ENCODE measurements at regions not wholly inside any gene's neighbourhood (a gene's known extent, or its start where the extent isn't known, plus 50 kb on each side); places are given as distances from the start of the nearest gene placed in this dataset.

GRCh38 chr11:39804271-39804670 lies 1655.2 kb downstream of the LRRC4C start:
- Histone ChIP-seq H3K4me3 (no peak overlapping the region), H3K27me3 (no peaks in the 10 kb centered on the region), H3K36me3 (no peaks in the 10 kb centered on the region), H3K9me3 (peaks cover 0 to 24% (median 0%) of the 10 kb centered on the region in 12 donors), H3K27ac (no peak overlapping the region), H3K4me1 (no peaks in the 10 kb centered on the region)
- ATAC-seq (no peak), DNase-seq (no peak)
- intact Hi-C loops (cut with DNase I): no loop called here
- TF ChIP-seq CTCF (IDR thresholded peaks at IDR 0.05): no peak
- TF ChIP-seq POLR2A (IDR thresholded peaks at IDR 0.05): no peak

- 89 to 96% (median 94%) methylated on average over 8 of the region's 8 CpGs for WGBS, 4 donors
Observed at GRCh38 chr11:39786682-39787081, 1672.8 kb downstream of the LRRC4C start.

GRCh38 chr11:39786281-39786680 lies 1673.2 kb downstream of the LRRC4C start:
- TF ChIP-seq POLR2A (IDR thresholded peaks at IDR 0.05): no peak
- no peak for TF ChIP-seq CTCF (IDR thresholded peaks at IDR 0.05)
- ATAC-seq: no peak
- intact Hi-C loops (cut with DNase I): no loop called here
- no peak for DNase-seq
- no peak overlapping the region for H3K27ac ChIP-seq
- no peaks in the 10 kb centered on the region for H3K9me3 ChIP-seq
- H3K36me3 ChIP-seq: no peaks in the 10 kb centered on the region
- H3K4me1 ChIP-seq: no peaks in the 10 kb centered on the region
- 80 to 100% (median 85%) methylated on average over 1 to 9 of the region's 9 CpGs for WGBS, 4 donors
- no peaks in the 10 kb centered on the region for H3K27me3 ChIP-seq
- H3K4me3 ChIP-seq: no peak overlapping the region

More at GRCh38 chr11:39786682-39787081, 1672.8 kb downstream of the LRRC4C start:
- Histone ChIP-seq H3K27ac (no peak overlapping the region), H3K27me3 (no peaks in the 10 kb centered on the region), H3K9me3 (no peaks in the 10 kb centered on the region), H3K36me3 (no peaks in the 10 kb centered on the region), H3K4me3 (no peak overlapping the region), H3K4me1 (no peaks in the 10 kb centered on the region)
- DNase-seq (no peak), ATAC-seq (no peak)
- intact Hi-C loops (cut with DNase I): no loop called here
- TF ChIP-seq CTCF (IDR thresholded peaks at IDR 0.05) (no peak), POLR2A (IDR thresholded peaks at IDR 0.05) (no peak)

- Histone ChIP-seq H3K4me3 (no peak overlapping the region), H3K27me3 (no peaks in the 10 kb centered on the region), H3K4me1 (no peaks in the 10 kb centered on the region), H3K9me3 (no peaks in the 10 kb centered on the region), H3K27ac (no peak overlapping the region), H3K36me3 (no peaks in the 10 kb centered on the region)
- ATAC-seq: no peak
- DNase-seq: no peak
- 78 to 92% (median 86%) methylated on average over 3 to 5 of the region's 5 CpGs for WGBS, 4 donors
- intact Hi-C loops (cut with DNase I): no loop called here
- TF ChIP-seq POLR2A (IDR thresholded peaks at IDR 0.05): no peak
- TF ChIP-seq CTCF (IDR thresholded peaks at IDR 0.05): no peak
Observed at GRCh38 chr11:39784873-39785272, 1674.6 kb downstream of the LRRC4C start.
